OCI-LY1 (cell line): ENCODE measurements at regions not wholly inside any gene's neighbourhood (a gene's known extent, or its start where the extent isn't known, plus 50 kb on each side); places are given as distances from the start of the nearest gene placed in this dataset.

ENCODE experiments used
- EZH2 ChIP-seq: fragments of 200-600 bp; sonication (generic), shearing (Covaris generic); IDR thresholded peaks from 2 replicates; pipeline ENCODE4 v1.8.0; 2017; ENCODE audit warnings: borderline replicate concordance, mixed run types, mild to moderate bottlenecking, antibody characterized with exemption, low read length, moderate library complexity, mixed read lengths
- TF ChIP-seq, protein P1 (sequence below): fragments of 200-600 bp; sonication (generic), shearing (Covaris generic); IDR thresholded peaks from 2 replicates; pipeline ENCODE4 v1.5.1; 2017; ENCODE audit warnings: mild to moderate bottlenecking, antibody characterized with exemption, low read length, moderate library complexity, mixed read lengths

- TF ChIP-seq, protein P1, sequence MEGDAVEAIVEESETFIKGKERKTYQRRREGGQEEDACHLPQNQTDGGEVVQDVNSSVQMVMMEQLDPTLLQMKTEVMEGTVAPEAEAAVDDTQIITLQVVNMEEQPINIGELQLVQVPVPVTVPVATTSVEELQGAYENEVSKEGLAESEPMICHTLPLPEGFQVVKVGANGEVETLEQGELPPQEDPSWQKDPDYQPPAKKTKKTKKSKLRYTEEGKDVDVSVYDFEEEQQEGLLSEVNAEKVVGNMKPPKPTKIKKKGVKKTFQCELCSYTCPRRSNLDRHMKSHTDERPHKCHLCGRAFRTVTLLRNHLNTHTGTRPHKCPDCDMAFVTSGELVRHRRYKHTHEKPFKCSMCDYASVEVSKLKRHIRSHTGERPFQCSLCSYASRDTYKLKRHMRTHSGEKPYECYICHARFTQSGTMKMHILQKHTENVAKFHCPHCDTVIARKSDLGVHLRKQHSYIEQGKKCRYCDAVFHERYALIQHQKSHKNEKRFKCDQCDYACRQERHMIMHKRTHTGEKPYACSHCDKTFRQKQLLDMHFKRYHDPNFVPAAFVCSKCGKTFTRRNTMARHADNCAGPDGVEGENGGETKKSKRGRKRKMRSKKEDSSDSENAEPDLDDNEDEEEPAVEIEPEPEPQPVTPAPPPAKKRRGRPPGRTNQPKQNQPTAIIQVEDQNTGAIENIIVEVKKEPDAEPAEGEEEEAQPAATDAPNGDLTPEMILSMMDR: no peak
- TF ChIP-seq EZH2: no peak
These were observed 895.1 kb upstream of the KCND2 start for GRCh38 chr7:119377861-119378260.
